Neural cell (in vitro differentiated cells): ENCODE measurements at regions not wholly inside any gene's neighbourhood (a gene's known extent, or its start where the extent isn't known, plus 50 kb on each side); places are given as distances from the start of the nearest gene placed in this dataset.

Experiments
- H2AFZ ChIP-seq: fragments of 200-600, 300-800 bp; sonication (generic), shearing (Covaris generic); 2 replicates; pipeline ENCODE4 v1.6.0; 2014; ENCODE audit warnings: low read depth, mild to moderate bottlenecking, antibody characterized with exemption, low read length, moderate library complexity
- H3F3A ChIP-seq: fragments of 200-600 bp; shearing (Covaris generic); 2 replicates; pipeline ENCODE4 v1.6.1; 2016; ENCODE audit warnings: mild to moderate bottlenecking, moderate library complexity, mixed read lengths, antibody characterized with exemption, low read length; ENCODE audit not compliant: insufficient read depth, poor library complexity, severe bottlenecking
- H3K27ac ChIP-seq: fragments of 200-600, 300-800 bp; sonication (generic), shearing (Covaris generic); 2 replicates; pipeline ENCODE4 v1.5.1; 2014; ENCODE audit warnings: mild to moderate bottlenecking, low read length, moderate library complexity
- H3K27me3 ChIP-seq: fragments of 300-800, 200-600 bp; sonication (generic), shearing (Covaris generic); 2 replicates; pipeline ENCODE4 v1.6.0; 2014; ENCODE audit warnings: mild to moderate bottlenecking, low read depth, low read length, moderate library complexity; ENCODE audit not compliant: insufficient read depth
- H3K36me3 ChIP-seq: fragments of 300-800, 200-600 bp; sonication (generic), shearing (Covaris generic); 2 replicates; pipeline ENCODE4 v1.5.1; 2014; ENCODE audit warnings: mild to moderate bottlenecking, antibody characterized with exemption, low read length, moderate library complexity; ENCODE audit not compliant: insufficient read depth
- H3K4me2 ChIP-seq: fragments of 300-800, 200-600 bp; sonication (generic), shearing (Covaris generic); 2 replicates; pipeline ENCODE4 v1.6.0; 2014; ENCODE audit warnings: mild to moderate bottlenecking, low read length
- H3K4me3 ChIP-seq: fragments of 300-800, 200-600 bp; sonication (generic), shearing (Covaris generic); 2 replicates; pipeline ENCODE4 v1.5.1; 2014; ENCODE audit warnings: mild to moderate bottlenecking, low read length, moderate library complexity
- H3K79me2 ChIP-seq: fragments of 200-600 bp; shearing (Covaris generic); replicated peaks from 2 replicates; pipeline ENCODE4 v1.6.0; 2014; ENCODE audit warnings: mild to moderate bottlenecking, low read length, moderate library complexity; ENCODE audit not compliant: insufficient read depth
- H3K9ac ChIP-seq: fragments of 300-800, 200-600 bp; sonication (generic), shearing (Covaris generic); 2 replicates; pipeline ENCODE4 v1.6.1; 2016; ENCODE audit warnings: mild to moderate bottlenecking, low read length, mixed read lengths
- H3K9me2 ChIP-seq: fragments of 200-600 bp; shearing (Covaris generic); 2 replicates; pipeline ENCODE4 v1.6.1; 2016; ENCODE audit warnings: mild to moderate bottlenecking, low read length, mixed read lengths; ENCODE audit not compliant: insufficient read depth
- H3K9me3 ChIP-seq: fragments of 200-600, 300-800 bp; sonication (generic), shearing (Covaris generic); 2 replicates; pipeline ENCODE4 v1.6.1; 2016; ENCODE audit warnings: mild to moderate bottlenecking, mixed run types, low read length, moderate library complexity, mixed read lengths
- H4K20me1 ChIP-seq: fragments of 200-600 bp; shearing (Covaris generic); 2 replicates; pipeline ENCODE4 v1.6.1; 2016; ENCODE audit warnings: mild to moderate bottlenecking, mixed run types; ENCODE audit not compliant: insufficient read depth
- EP300 ChIP-seq: fragments of 450-650 bp; conservative IDR thresholded peaks from 2 replicates; pipeline ENCODE4 v1.6.1; 2014; ENCODE audit warnings: antibody characterized with exemption, mild to moderate bottlenecking, moderate library complexity; ENCODE audit not compliant: poor library complexity, severe bottlenecking
- EZH2 ChIP-seq: fragments of 200-600, 300-800 bp; shearing (Covaris generic), sonication (generic); IDR thresholded peaks from 2 replicates; pipeline ENCODE4 v1.6.1; 2014; ENCODE audit warnings: antibody characterized with exemption, low read length, borderline replicate concordance, mild to moderate bottlenecking; ENCODE audit not compliant: insufficient read depth, poor library complexity, severe bottlenecking
- MXI1 ChIP-seq: fragments of 450-650 bp; conservative IDR thresholded peaks from 2 replicates; pipeline ENCODE4 v1.6.1; 2014; ENCODE audit warnings: antibody characterized with exemption, mild to moderate bottlenecking; ENCODE audit not compliant: poor library complexity, severe bottlenecking
- POLR2AphosphoS5 ChIP-seq: IDR thresholded peaks from 2 replicates; pipeline ENCODE4 v1.6.1; 2012
- RAD21 ChIP-seq: fragments of 450-650 bp; conservative IDR thresholded peaks from 2 replicates; pipeline ENCODE4 v1.6.1; 2014; ENCODE audit warnings: antibody characterized with exemption, mild to moderate bottlenecking, moderate library complexity
- SMC3 ChIP-seq: fragments of 450-650 bp; conservative IDR thresholded peaks from 2 replicates; pipeline ENCODE4 v1.6.1; 2014; ENCODE audit warnings: antibody characterized with exemption, mild to moderate bottlenecking, moderate library complexity; ENCODE audit not compliant: poor library complexity
- TAF1 ChIP-seq: IDR thresholded peaks from 2 replicates; pipeline ENCODE4 v1.6.1; 2012; ENCODE audit warnings: low read depth
- TF ChIP-seq, protein P1 (sequence below): IDR thresholded peaks from 2 replicates; pipeline ENCODE4 v1.6.1; 2012; ENCODE audit warnings: borderline replicate concordance
- TF ChIP-seq, protein P2 (sequence below): fragments of 450-650 bp; IDR thresholded peaks from 2 replicates; pipeline ENCODE4 v1.5.1; 2014; ENCODE audit warnings: antibody characterized with exemption, mild to moderate bottlenecking, moderate library complexity; ENCODE audit not compliant: poor library complexity, severe bottlenecking

DNA sequence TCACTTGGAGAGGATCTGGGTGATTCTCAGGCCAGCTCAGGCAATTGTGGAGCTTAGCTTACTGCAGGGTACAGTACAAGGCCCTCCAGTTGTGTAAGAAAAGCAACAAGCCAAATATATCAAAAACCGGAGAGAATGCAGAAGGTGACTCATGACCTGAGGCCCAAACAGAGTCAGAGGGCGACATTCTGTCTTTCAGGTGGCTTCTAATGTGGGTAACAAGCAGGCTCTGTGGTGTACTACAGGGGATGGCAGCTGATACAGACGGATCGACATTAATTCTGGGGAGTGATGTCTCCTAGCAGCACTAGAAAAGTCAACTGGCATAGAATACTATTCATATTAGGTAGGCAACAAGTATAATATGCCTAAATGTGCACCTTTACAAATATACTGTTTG lies 219.5 kb upstream of the SOX11 start:
- Histone ChIP-seq H3K27ac (no peak overlapping the region), H3K9me3 (no peaks in the 10 kb centered on the region), H4K20me1 (no peaks in the 10 kb centered on the region), H3K36me3 (no peaks in the 10 kb centered on the region), H3F3A (no peaks in the 10 kb centered on the region), H3K79me2 (no peaks in the 10 kb centered on the region), H3K4me3 (no peak overlapping the region), H3K27me3 (no peaks in the 10 kb centered on the region), H3K9me2 (no peaks in the 10 kb centered on the region), H3K4me2 (no peak overlapping the region), H2AFZ (no peak overlapping the region), H3K9ac (no peak overlapping the region)
- TF ChIP-seq SMC3 (no peak), POLR2AphosphoS5 (no peak), EZH2 (no peak), EP300 (no peak), TAF1 (no peak), RAD21 (no peak), MXI1 (no peak)
- TF ChIP-seq, protein P1, sequence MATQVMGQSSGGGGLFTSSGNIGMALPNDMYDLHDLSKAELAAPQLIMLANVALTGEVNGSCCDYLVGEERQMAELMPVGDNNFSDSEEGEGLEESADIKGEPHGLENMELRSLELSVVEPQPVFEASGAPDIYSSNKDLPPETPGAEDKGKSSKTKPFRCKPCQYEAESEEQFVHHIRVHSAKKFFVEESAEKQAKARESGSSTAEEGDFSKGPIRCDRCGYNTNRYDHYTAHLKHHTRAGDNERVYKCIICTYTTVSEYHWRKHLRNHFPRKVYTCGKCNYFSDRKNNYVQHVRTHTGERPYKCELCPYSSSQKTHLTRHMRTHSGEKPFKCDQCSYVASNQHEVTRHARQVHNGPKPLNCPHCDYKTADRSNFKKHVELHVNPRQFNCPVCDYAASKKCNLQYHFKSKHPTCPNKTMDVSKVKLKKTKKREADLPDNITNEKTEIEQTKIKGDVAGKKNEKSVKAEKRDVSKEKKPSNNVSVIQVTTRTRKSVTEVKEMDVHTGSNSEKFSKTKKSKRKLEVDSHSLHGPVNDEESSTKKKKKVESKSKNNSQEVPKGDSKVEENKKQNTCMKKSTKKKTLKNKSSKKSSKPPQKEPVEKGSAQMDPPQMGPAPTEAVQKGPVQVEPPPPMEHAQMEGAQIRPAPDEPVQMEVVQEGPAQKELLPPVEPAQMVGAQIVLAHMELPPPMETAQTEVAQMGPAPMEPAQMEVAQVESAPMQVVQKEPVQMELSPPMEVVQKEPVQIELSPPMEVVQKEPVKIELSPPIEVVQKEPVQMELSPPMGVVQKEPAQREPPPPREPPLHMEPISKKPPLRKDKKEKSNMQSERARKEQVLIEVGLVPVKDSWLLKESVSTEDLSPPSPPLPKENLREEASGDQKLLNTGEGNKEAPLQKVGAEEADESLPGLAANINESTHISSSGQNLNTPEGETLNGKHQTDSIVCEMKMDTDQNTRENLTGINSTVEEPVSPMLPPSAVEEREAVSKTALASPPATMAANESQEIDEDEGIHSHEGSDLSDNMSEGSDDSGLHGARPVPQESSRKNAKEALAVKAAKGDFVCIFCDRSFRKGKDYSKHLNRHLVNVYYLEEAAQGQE = no peak
- TF ChIP-seq, protein P2, sequence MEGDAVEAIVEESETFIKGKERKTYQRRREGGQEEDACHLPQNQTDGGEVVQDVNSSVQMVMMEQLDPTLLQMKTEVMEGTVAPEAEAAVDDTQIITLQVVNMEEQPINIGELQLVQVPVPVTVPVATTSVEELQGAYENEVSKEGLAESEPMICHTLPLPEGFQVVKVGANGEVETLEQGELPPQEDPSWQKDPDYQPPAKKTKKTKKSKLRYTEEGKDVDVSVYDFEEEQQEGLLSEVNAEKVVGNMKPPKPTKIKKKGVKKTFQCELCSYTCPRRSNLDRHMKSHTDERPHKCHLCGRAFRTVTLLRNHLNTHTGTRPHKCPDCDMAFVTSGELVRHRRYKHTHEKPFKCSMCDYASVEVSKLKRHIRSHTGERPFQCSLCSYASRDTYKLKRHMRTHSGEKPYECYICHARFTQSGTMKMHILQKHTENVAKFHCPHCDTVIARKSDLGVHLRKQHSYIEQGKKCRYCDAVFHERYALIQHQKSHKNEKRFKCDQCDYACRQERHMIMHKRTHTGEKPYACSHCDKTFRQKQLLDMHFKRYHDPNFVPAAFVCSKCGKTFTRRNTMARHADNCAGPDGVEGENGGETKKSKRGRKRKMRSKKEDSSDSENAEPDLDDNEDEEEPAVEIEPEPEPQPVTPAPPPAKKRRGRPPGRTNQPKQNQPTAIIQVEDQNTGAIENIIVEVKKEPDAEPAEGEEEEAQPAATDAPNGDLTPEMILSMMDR = no peak

DNA sequence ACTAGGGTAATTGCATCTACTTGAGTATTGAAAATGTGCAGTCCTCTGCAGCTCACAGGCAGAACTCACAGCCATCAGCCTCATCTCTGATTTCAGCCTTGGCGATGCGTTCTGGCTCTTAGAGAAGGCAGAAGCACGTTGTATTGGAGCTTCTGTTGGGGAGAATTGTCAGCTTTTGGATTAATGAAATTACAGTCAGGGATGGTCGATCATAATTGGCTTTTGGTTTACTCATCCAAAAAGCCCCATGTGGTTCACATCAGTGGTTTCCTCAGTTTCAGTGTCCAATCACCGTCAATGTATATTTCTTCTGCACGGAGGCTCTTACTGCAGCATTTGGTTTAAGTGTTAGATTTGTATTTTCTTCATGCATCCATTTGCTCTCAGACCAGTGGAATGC lies 218.5 kb upstream of the SOX11 start:
- Histone ChIP-seq H4K20me1 (no peaks in the 10 kb centered on the region), H3K9me2 (no peaks in the 10 kb centered on the region), H3K36me3 (no peaks in the 10 kb centered on the region), H3K27me3 (no peaks in the 10 kb centered on the region), H3K27ac (peak overlapping the region; percentile 4), H3K9me3 (no peaks in the 10 kb centered on the region), H3K4me2 (no peak overlapping the region), H2AFZ (no peak overlapping the region), H3K9ac (no peak overlapping the region), H3K79me2 (no peaks in the 10 kb centered on the region), H3F3A (no peaks in the 10 kb centered on the region), H3K4me3 (no peak overlapping the region)
- no peak for TF ChIP-seq POLR2AphosphoS5
- TF ChIP-seq, protein P1 = no peak
- TF ChIP-seq EZH2 = no peak
- TF ChIP-seq TAF1 = no peak
- TF ChIP-seq, protein P2 = no peak
- TF ChIP-seq EP300 = no peak
- no peak for TF ChIP-seq RAD21
- no peak for TF ChIP-seq MXI1
- no peak for TF ChIP-seq SMC3
